ENCODE measurements at regions not wholly inside any gene's neighbourhood (a gene's known extent, or its start where the extent isn't known, plus 50 kb on each side); places are given as distances from the start of the nearest gene placed in this dataset.
"Not testable (repeated sequence)": the region's sequence is repeated elsewhere in the genome, so short reads cannot be mapped to it uniquely, and the experiment has no call there.

- not testable (repeated sequence) for DNase-seq
Measured at GRCh38 chr20:29883514-29884219, 1373.8 kb upstream of the DEFB115 start.

GRCh38 chr20:29884322-29884721 is 1373.1 kb upstream of the DEFB115 start:
- not testable (repeated sequence) for DNase-seq

DNA sequence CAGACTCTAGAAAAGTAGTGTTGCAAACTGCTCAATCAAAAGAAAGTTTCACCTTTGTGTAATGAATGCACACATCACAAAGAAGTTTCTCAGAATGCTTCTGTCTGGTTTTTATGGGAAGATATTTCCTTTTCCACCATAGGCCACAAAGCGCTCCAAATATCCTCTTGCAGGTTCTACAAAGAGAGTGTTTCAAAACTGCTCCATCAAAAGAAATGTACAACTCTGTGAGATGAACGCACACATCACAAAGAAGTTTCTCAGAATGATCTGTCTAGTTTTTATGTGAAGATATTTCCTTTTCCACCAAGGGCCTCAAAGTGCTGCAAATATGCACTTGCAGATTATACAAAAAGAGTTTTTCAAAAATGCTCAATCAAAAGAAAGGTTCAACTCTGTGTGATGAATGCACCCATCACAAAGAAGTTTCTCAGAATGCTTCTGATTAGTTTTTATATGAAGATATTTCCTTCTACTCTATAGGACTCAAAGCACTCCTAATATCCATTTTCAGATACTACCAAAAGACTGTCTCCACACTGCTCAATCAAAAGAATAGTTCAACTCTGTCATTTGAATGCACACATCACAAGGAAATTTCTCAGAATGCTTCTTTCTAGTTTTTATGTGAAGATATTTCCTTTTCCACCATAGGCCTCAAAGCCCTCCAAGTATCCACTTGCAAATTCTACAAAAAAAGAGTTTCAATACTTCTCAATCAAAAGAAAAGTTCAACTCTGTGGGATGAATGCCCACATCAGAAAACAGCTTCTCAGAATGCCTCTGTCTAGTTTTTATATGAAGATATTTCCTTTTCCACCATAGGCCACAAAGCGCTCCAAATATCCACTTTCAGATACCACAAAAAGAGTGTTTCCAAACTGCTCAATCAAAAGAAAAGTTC is 1371.9 kb upstream of the DEFB115 start:
- DNase-seq: not testable (repeated sequence)

DNA sequence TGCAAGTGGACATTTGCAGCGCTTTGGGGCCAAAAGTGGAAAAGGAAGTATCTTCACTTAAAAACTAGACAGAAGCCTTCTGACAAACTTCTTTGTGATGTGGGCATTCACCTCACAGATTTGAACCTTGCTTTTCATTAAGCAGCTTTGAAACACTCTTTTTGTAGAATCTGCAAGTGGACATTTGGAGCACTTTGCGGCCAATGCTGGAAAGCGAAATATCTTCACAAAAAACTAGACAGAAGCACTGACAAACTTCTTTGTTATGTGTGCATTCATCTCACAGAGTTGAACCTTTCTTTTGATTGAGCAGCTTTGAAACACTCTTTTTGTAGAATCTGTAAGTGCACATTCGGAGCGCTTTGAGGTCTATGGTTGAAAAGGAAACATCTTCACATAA is 1365.9 kb upstream of the DEFB115 start:
- not testable (repeated sequence) for DNase-seq

Measured in NCI-H526 (cell line).